HG02759 (cell line): ENCODE measurements at regions not wholly inside any gene's neighbourhood (a gene's known extent, or its start where the extent isn't known, plus 50 kb on each side); places are given as distances from the start of the nearest gene placed in this dataset.

Source experiments
- ATAC-seq: cut with Tn5 transposase; IDR thresholded peaks from one replicate; pipeline ENCODE4 v1.9.1; 2021; ENCODE audit warnings: mild to moderate bottlenecking, moderate library complexity; ENCODE audit not compliant: unreplicated experiment

DNA sequence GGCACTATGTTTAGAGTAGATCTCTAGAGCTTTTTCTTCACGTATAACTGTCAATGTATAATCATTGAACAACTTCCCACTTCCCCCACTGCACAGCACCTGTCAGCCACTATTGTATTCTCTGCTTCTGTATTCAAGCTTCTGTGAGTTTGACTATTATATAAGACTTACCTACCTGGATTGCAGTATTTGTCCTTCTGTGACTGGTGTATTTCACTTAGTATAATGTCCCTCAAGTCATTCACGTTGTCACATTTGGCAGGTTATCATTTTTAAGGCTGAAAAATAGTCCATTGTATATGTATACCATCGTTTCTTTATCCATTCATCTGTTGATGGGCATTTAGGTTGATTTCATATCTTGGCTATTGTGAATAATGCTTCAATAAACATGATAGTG lies 969.5 kb upstream of the B3GALT2 start:
- ATAC-seq: peak; percentile 49

DNA sequence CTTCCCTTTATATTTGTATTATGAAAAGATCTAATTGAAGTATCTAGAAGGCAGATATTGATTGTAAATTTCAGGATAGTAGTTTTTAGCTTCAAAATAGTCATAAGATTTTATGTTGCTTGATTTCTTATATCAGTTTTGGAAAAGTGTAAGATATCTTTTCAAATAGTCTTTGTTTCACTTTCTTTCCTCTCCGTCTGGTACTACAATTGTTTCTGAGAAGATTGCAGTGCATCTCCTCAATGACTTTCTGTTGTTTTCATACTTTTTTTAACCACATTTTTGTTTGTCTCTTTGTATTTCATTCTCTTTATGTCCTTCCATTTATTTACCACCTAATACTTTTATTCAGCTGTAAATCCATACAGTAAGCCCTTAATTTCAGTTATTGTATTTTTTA lies 964.6 kb upstream of the B3GALT2 start:
- ATAC-seq: no peak

DNA sequence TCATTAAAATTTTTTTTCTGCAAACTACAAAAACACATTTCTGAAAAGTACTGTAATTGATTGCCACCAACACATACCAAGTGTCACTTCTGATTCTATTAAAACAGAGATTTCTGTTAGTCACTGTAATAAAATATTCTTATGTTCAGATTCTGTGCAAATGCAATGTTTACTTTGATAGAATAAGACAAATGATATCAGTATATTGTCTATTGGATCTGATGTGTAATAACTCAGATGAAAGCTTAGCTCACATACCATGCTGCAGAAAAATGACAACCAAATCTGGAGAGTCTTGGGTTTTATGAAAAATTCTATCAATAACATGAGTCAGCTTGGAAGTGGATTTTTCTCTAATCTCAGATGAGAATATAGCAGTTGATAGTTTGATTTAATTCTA lies 963.8 kb upstream of the B3GALT2 start:
- no peak for ATAC-seq

DNA sequence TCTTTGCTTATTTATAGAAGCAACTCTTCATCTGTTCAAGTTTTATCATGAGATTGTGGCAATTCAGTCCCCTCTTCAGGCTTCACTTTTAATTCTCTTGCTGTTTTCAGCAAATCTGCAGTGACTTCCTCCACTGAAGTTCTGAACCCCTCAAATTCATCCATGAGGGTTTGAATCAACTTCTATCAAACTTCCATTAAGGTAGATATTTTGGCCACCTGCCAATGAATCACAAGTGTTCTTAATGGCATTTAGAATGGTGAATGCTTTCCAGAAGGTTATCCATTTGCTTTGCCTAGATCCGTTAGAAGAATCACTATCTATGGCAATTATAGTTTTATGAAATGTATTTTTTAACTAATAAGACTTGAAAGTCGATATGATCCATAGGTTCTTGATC lies 946.7 kb upstream of the B3GALT2 start:
- no peak for ATAC-seq

DNA sequence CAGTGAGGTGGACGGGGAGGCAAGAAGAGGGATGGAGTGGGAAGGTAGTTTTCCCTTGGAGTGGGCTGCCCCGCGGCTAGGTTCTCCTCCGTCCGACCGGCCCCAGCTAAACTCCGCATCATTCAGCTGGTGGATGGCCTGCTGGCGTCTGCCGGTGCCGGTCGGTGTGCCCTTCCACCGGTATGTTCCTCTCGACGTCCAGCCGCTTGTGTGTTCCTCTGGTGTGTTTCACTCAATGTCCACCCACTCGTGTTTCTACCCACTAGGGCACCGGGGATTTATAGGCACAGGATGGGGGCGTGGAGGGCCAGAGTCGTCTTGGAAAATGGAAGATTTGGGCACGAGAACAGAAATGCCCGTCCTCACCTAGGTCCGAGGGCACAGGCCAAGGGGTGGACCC lies 931.7 kb upstream of the B3GALT2 start:
- no peak for ATAC-seq

DNA sequence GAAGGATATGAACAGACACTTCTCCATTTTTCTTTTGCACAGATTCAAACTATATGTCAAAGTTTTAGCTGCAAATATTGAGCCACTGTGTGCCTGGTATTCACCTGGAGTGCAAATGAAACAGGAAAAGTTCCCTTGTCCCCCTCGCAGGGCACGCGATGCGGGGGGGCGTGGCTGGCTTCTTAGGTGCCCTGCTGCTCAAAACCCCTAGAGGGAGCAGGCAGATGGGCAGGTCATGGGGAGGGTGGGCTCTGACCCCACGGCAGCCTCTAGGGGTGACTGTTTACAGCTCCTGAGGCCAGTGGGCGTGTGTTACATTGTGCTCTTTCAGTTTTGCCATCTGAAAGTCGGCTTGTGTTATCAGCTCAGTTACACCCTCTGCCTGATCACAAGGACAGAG lies 931.2 kb upstream of the B3GALT2 start:
- no peak for ATAC-seq

DNA sequence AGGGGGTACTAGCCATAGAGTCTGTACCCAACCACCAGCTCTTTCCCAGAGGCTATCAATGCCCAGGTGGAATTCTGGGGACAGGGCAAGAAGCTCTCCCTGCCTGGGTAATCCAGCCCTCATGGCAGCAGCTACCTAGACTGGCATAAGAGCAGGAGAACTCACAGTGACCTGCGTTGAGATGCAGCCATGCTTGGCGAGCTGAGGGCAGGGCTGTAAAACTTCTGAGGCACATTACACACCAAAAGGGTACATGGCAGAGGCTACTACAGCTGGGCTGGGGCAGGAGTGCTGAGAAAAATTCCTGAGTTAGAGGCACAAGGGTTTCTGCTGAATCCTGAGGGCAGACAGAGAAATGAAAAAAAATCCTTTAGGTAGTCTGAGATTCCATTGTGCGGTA lies 927.9 kb upstream of the B3GALT2 start:
- ATAC-seq: no peak

DNA sequence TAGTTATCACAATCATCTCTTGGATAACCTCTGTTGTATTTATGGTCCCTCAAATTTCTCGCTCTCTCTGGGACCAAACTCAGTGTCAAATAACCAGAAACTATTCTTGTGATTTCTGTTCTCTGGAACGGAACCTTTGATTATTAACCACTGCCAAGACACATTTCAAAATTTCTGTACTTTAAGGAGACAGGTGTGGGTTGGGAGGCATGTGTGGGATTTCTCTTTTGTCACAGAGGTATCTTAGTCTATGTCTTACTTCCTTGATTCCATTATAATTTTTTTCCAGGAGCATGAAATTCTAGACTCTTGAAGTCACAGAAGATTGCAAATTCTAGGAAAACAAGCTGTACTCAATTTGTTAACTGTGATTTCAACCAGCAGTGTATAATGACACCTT lies 919.0 kb upstream of the B3GALT2 start:
- ATAC-seq: no peak

DNA sequence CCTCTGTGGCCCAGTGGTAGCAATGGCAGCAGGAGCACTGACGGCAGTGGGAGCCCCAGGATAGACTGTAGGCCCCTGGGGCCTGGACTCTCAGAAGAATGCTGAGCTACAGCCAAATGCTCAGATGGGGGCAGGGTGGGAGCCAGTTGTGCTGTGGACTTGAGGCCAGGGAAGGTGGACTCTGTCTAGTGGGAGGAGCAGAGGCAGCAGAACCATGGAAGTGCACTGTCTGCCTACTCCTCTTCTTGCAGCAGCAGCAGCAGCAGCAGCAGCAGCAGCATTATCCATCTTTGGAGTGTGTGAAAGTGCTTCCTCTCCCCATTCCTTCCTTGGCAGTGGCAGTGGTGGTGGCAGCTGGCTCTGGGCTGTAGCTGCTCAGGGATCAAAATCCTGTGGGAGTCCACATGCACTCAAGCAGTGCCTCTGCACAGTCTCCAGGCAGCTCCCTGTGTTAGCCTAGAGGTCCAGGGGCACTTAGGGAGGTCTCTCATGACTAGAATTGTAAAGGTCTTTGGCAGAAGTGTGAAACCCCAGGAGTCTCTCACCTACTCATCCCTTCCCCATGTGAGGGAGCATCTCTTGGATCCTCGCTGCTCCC lies 917.9 kb upstream of the B3GALT2 start:
- no peak for ATAC-seq

DNA sequence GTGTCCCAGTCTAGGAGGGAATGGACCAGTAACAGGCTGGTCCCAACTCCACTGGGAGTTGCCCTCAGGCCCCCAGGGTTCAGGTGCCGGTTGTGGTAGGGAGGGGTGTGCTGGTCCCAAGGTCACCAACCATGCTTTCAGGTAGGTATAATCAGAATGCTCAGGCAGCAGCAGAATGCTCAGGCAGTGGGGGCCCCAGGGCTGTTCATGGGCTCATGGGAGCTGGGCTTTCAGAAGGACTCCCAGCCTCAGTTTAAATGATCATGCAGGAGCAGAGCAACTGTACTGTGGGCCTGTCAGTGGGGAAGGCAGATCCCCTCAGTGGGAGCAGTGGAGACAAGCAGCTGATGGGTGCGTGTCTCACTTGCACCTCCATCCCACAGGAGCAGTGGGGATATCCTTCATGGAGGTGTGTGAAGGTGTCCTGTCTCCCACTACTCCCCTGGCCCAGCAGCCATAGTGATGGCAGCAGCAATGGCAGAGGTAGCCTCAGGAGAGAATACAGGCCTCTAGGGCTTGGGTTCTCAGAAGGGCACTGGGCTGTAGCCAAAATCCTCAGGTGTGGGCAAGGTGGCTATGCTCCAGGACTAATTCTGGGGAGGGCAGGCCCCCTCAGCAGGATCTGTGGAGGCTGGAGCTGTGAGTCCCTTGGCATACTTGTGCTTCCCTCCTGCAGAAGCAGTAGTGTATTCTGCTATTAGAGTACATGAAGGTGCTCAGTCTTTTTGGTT lies 917.3 kb upstream of the B3GALT2 start:
- no peak for ATAC-seq

DNA sequence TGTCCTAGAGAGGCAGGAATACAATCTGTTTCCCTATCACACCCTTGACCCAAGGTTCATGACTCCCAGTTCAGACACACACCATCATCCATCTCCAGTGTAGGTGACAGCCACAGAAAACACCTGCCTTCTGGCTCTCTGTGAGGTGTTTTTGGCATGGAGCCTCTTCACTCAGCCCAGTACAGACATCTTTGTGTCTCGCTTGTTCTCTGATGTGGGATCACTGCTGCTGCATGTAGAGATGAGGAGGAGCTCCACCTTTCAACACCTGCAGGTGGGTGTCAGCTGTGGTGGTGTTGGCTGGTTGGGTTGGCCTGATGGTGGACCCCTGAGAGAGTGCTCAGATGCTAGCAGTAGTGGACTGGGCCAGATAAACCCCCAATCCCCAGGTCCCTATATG lies 916.7 kb upstream of the B3GALT2 start:
- no peak for ATAC-seq

DNA sequence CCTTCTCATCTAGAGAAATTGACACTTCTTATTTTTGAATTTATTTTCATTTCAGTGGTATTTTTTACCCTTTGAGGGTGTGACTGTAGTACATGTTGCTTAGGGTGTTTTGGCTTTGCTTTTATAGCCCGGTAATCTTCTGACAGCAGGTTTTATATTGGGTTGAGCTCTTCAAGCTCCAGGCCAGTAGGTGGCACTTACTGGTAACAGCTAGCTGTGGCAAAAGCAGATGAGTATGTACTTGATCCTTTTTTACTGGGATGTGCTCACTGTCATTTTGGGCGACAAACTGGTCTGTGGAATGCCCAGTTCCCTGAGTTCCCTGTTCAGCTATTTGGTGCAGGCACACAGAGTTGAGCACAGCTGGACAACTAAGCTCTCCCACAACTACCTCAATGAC lies 916.2 kb upstream of the B3GALT2 start:
- no peak for ATAC-seq

DNA sequence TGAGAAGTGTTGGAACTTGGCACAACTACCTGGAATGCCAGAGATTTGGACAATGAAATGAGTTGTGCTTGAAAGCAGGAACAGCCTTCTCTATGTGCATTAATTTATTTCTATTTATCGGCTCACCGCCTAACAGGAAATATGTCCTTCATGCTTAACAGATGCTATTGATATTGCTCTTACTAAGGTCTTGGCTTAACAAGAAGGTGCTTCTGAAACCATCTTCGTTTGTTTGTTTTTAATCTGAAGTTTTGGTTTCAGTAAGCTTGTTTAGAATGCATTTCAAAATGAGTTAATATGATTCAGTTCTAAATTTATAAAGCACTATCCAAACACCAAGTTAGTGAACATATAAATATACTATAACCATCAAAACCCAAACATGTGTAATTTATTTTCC lies 898.3 kb upstream of the B3GALT2 start:
- ATAC-seq: no peak

DNA sequence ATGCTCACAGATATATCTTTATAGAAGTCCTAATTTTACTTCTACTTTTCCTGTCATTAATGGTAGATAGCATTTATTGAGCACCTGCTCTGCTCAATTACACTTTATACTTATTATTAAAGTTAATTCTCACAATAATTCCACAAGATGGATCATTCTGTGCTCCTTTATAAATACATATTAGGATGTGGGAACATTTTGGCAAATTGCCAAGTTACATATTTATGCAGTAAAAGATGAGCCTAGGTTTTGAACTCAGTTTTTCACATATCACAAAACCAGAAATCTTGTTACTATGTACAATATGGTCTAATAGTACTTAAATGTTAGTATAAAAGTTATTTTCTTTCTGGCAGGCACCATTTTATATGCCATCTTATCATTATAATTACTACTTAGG lies 895.0 kb upstream of the B3GALT2 start:
- ATAC-seq: no peak

DNA sequence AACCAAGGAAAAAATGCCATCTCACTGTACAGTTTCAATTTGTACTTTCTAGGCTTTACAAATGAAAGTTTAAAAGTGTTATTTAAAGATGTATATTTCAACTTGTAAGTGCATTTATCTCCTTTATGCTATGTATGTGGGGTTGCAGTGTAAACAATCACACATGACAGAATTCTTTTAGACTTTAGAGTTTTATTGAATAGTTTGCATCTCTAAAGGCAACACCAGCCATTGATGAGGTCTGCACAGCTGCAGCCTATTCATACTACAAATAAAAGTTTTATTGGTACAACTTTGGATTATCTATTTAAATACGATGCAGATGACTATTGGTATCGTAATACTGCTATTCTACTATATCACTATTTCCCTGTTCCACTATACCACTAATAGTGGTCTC lies 894.4 kb upstream of the B3GALT2 start:
- no peak for ATAC-seq

DNA sequence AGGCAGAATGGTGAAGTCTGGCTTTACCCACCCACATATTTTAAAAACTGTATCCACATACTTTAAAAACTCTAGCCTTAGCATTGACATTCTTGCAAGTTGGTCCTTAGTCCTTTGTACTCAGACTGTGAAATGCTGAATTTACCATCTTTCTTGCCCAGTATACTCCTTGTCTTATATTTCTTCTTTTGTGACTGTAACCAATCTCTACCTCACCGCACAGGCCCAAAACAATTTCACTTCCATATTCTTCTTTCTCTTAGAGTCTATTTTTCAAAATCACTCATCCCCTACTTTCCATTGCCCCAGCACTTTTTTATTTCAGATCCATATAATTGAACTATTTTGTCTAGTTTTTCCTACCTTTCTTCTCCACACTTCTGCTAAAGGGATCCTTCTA lies 892.4 kb upstream of the B3GALT2 start:
- ATAC-seq: peak; percentile 45

DNA sequence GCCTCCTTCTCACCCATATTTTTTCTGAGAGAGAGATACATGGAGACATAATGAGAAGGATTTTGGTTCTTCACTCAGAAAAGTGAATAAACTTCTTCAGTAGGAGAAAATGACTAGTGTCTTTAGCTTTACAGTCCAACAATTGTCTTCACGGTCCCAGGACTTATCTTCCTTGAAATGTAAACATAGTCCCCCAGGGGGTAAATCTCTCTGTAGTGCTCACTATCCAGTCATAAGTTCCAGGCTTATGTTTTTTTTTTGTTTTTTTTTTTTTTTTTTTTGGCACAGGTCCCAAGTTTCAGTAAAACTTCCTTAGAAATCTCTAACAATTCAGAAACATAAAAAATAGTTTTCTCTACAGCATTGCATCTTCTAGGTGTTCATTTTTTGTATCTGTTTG lies 890.2 kb upstream of the B3GALT2 start:
- no peak for ATAC-seq

DNA sequence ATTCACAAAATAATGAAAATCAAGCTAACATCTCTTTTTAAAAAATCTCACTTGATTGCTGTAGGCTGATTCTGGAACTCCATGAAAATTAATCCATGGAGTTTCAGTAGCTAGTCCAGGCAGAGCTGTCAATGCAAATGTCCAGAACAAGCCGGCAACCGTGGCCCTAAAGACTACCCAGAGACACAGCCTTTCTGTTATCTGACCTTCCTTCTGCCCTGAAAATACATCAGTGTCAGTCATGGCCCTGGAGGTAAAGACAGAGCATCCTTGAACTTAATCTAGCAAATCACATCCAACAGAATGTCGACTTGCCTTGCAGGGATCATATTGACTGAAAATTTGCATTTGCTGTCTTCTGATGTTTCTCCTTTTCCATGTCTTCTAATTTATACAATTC lies 887.4 kb upstream of the B3GALT2 start:
- no peak for ATAC-seq

DNA sequence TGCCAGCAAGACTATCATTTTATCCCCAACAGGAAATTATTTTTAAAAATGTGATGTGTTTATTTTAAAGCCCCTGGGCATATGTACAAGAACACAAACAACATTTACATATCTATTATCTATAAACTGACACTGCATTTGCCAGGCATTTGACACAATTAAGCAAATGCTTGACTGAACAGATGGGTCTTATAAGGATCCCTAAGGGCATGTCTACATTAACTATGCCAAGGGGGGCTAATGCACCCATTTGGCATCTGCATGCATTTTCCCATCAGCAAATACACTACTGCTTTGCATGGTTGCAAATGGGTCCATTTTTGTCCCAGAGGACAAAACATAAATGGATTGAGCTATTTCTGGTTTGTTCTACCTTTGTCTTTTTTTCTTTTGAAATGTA lies 884.8 kb upstream of the B3GALT2 start:
- ATAC-seq: no peak

DNA sequence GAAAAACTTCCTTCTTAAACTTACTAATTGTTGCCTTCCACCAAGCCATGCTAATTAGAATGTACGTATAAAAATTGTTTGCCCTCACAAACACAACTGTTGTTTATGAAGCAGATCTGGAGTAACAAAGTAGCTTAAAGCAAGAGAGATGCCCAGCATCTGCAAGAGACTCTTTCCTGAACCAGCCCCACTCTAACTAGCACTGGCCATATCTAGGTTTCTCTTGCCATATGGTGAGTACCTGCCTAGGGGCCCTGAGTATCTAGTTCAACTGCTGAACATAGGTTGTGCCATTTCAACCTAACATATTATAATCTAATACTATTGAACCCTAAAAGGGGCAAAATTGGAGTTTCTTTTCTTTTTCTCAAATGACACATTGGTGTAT lies 883.4 kb upstream of the B3GALT2 start:
- no peak for ATAC-seq

DNA sequence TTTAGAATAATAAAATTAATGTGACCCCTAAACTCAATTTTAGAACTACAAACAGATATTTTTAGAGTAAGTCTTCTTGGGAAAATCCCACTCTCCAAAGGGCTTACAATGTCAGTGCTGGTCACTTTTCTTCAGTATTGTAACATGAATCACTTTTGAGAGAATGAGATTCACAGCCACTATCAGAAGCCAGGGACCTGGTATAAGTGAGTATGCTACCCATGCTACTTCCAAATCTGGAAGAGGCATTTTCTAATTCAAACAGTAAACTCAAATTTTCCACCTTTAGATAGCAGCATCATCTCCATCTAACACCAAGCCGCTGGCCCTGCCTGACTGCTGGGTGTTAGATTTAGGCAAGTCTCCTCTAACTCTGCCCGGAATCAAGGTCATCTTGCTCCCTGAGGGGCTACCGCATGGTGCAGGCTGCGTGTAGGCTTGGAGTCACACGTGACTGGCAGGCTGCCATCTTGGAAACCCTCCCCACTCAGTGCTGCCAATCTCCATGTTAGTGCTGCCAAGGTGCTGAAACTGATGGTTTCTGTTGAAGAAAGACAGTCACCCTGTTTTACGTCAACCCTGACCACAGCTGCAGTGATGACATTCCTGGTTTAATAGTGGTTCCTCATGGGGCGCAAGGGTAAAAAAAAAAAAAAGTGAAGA lies 882.9 kb upstream of the B3GALT2 start:
- no peak for ATAC-seq

DNA sequence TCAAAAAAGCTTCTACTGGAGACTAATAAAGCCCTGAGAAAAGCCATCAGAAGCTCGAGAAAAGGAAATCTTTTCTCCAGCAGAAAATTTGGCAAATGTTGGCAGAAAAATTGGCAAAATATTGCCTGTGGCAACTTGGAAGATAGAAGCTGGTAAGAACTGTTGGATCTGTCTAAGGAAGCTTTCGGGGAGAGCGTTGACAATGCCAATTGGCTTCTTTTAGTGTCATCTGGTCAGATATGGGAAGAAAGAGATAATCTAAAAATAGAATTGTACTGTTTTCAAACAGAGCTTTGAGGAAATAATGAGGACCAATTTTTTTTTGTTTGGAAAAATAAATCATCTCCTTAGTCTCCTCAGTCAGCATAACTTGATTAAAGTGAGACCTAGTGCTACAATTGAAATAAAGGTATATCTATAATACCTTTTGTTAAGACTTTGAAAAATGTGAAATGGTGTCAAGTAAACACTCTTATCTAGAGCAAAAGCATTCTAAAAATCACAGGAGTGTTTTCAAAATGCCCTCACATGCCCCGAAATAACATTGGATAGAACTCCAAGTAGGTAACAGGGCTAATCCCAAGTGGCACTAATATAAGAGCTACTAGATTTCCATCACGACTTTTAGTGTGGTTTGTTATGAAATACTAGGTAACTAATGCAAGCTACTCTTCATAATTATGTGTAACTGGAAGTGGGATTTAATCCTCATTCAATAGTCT lies 882.2 kb upstream of the B3GALT2 start:
- ATAC-seq: no peak
